Osteoblast (primary cell): ENCODE measurements at regions not wholly inside any gene's neighbourhood (a gene's known extent, or its start where the extent isn't known, plus 50 kb on each side); places are given as distances from the start of the nearest gene placed in this dataset.

Source experiments
- DNase-seq: peaks from one replicate; pipeline ENCODE4 v3.0.0; 2011; ENCODE audit warnings: low spot score, mixed read lengths; ENCODE audit not compliant: insufficient read length; ENCODE audit errors: missing footprints
- H2AFZ ChIP-seq: 2 replicates; pipeline ENCODE4 v1.6.0; 2011; ENCODE audit warnings: mild to moderate bottlenecking, low read length
- H3K27ac ChIP-seq: 2 replicates; pipeline ENCODE4 v1.5.1; 2011; ENCODE audit warnings: mild to moderate bottlenecking, low read depth, low read length, moderate library complexity
- H3K27me3 ChIP-seq: 2 replicates; pipeline ENCODE4 v1.6.0; 2012; ENCODE audit warnings: mild to moderate bottlenecking, control low read depth, inconsistent platforms, low read length, moderate library complexity; ENCODE audit not compliant: insufficient read depth
- H3K36me3 ChIP-seq: 2 replicates; pipeline ENCODE4 v1.5.1; 2011; ENCODE audit warnings: mild to moderate bottlenecking, low read length, control low read depth, moderate library complexity; ENCODE audit not compliant: insufficient read depth
- H3K4me1 ChIP-seq: 2 replicates; pipeline ENCODE4 v1.5.1; 2011; ENCODE audit warnings: mild to moderate bottlenecking, low read length, control low read depth, moderate library complexity; ENCODE audit not compliant: insufficient read depth
- H3K4me2 ChIP-seq: 2 replicates; pipeline ENCODE4 v1.6.0; 2011; ENCODE audit warnings: mild to moderate bottlenecking, low read length; ENCODE audit not compliant: insufficient read depth
- H3K4me3 ChIP-seq: fragments of 200-600 bp; sonication (generic); 3 replicates; pipeline ENCODE4 v1.5.1; 2012; ENCODE audit warnings: mild to moderate bottlenecking, low read length, inconsistent platforms; ENCODE audit not compliant: insufficient read depth
- H3K79me2 ChIP-seq: 2 replicates; pipeline ENCODE4 v1.6.0; 2012; ENCODE audit warnings: mild to moderate bottlenecking, low read length, control low read depth, inconsistent platforms; ENCODE audit not compliant: insufficient read depth
- H3K9me3 ChIP-seq: 2 replicates; pipeline ENCODE4 v1.5.1; 2011; ENCODE audit warnings: low read depth, low read length, control low read depth
- H4K20me1 ChIP-seq: 2 replicates; pipeline ENCODE4 v1.6.0; 2012; ENCODE audit warnings: mild to moderate bottlenecking, low read length, control low read depth; ENCODE audit not compliant: insufficient read depth
- TF ChIP-seq, protein P1 (sequence below): IDR thresholded peaks from 2 replicates; pipeline ENCODE4 v1.5.1; 2011; ENCODE audit warnings: mild to moderate bottlenecking, low read depth, low read length, moderate library complexity; ENCODE audit errors: extremely low read depth

- H2AFZ ChIP-seq = peak overlapping the region; percentile 36
- H3K36me3 ChIP-seq = no peaks in the 10 kb centered on the region
- H3K4me3 ChIP-seq = no peak overlapping the region
- no peaks in the 10 kb centered on the region for H4K20me1 ChIP-seq
- H3K79me2 ChIP-seq = no peaks in the 10 kb centered on the region
- DNase-seq = peak; percentile 56
- H3K27me3 ChIP-seq = no peaks in the 10 kb centered on the region
- no peaks in the 10 kb centered on the region for H3K9me3 ChIP-seq
- TF ChIP-seq, protein P1, sequence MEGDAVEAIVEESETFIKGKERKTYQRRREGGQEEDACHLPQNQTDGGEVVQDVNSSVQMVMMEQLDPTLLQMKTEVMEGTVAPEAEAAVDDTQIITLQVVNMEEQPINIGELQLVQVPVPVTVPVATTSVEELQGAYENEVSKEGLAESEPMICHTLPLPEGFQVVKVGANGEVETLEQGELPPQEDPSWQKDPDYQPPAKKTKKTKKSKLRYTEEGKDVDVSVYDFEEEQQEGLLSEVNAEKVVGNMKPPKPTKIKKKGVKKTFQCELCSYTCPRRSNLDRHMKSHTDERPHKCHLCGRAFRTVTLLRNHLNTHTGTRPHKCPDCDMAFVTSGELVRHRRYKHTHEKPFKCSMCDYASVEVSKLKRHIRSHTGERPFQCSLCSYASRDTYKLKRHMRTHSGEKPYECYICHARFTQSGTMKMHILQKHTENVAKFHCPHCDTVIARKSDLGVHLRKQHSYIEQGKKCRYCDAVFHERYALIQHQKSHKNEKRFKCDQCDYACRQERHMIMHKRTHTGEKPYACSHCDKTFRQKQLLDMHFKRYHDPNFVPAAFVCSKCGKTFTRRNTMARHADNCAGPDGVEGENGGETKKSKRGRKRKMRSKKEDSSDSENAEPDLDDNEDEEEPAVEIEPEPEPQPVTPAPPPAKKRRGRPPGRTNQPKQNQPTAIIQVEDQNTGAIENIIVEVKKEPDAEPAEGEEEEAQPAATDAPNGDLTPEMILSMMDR = no peak
- H3K4me1 ChIP-seq = peaks cover 52% of the 10 kb centered on the region
- H3K4me2 ChIP-seq = peak overlapping the region; percentile 44
- H3K27ac ChIP-seq = peak overlapping the region; percentile 68
Measured at GRCh38 chr2:160581035-160581434, 87.4 kb upstream of the RBMS1 start.

DNA sequence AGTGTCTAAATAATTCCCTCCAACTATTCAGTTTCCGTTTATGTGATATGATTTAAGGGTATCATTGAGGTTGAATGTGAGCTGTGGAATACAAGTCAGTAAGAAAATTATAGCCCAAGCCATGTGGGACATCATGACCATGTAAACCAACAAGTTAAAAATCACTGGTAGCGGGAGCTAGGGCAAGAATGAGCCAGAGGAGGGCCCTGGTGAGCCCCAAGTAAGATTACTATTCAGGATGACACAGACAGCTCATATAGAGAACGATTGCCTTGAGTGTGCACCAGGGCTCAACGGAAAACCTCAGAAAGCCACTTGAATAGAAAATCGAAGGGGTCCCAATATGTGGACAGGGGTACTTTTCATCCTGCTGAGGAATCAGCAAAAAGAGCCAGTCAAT lies 87.8 kb upstream of the RBMS1 start:
- H3K4me1 ChIP-seq = peaks cover 48% of the 10 kb centered on the region
- DNase-seq = no peak

GRCh38 chr2:160582081-160582480 lies 88.5 kb upstream of the RBMS1 start:
- no peak overlapping the region for H3K4me3 ChIP-seq
- TF ChIP-seq, protein P1 = no peak
- no peaks in the 10 kb centered on the region for H3K27me3 ChIP-seq
- H2AFZ ChIP-seq = no peak overlapping the region
- H3K27ac ChIP-seq = peak overlapping the region; percentile 78
- H3K4me1 ChIP-seq = peaks cover 43% of the 10 kb centered on the region
- no peaks in the 10 kb centered on the region for H4K20me1 ChIP-seq
- no peak for DNase-seq
- H3K4me2 ChIP-seq = no peak overlapping the region
- no peaks in the 10 kb centered on the region for H3K79me2 ChIP-seq
- no peaks in the 10 kb centered on the region for H3K36me3 ChIP-seq
- no peaks in the 10 kb centered on the region for H3K9me3 ChIP-seq

More for the DNA sequence above, 87.8 kb upstream of the RBMS1 start:
- Histone ChIP-seq H3K4me2 (peak overlapping the region; percentile 44), H3K27ac (peak overlapping the region; percentile 68), H2AFZ (peak overlapping the region; percentile 36), H3K9me3 (no peaks in the 10 kb centered on the region), H3K4me3 (no peak overlapping the region), H3K27me3 (no peaks in the 10 kb centered on the region), H4K20me1 (no peaks in the 10 kb centered on the region), H3K36me3 (no peaks in the 10 kb centered on the region), H3K79me2 (no peaks in the 10 kb centered on the region)
- TF ChIP-seq, protein P1 = peak; percentile 40

GRCh38 chr2:160582490-160583145 lies 89.0 kb upstream of the RBMS1 start:
- H3K79me2 ChIP-seq = no peaks in the 10 kb centered on the region
- TF ChIP-seq, protein P1 = no peak
- peak overlapping the region; percentile 25 for H3K4me2 ChIP-seq
- no peaks in the 10 kb centered on the region for H3K27me3 ChIP-seq
- H4K20me1 ChIP-seq = no peaks in the 10 kb centered on the region
- no peaks in the 10 kb centered on the region for H3K9me3 ChIP-seq
- DNase-seq = peak; percentile 80
- no peak overlapping the region for H3K4me3 ChIP-seq
- peak overlapping the region; percentile 78 for H3K27ac ChIP-seq
- H2AFZ ChIP-seq = peak overlapping the region; percentile 26
- H3K4me1 ChIP-seq = peaks cover 43% of the 10 kb centered on the region
- H3K36me3 ChIP-seq = no peaks in the 10 kb centered on the region
